Endothelial cell of umbilical vein (primary cell): ENCODE measurements at regions not wholly inside any gene's neighbourhood (a gene's known extent, or its start where the extent isn't known, plus 50 kb on each side); places are given as distances from the start of the nearest gene placed in this dataset.

Experiments used
- BruUV-seq: library from RNA; stranded (reverse); fragments of 400-500 nt; replicated peaks from 2 replicates; lab custom pipeline; 2021; lab: Mats Ljungman, UMichigan
- CTCF ChIA-PET: fragments of 300-600, 350-600 bp; sonication (Branson Sonifier 250); formaldehyde crosslinking; loops from one replicate; lab custom pipeline; 2021; ENCODE audit warnings: antibody characterized with exemption, inconsistent platforms; lab: Charles Lee
- POLR2A ChIA-PET: fragments of 300-600, 350-600 bp; sonication (Branson Sonifier 250); formaldehyde crosslinking; loops from one replicate; lab custom pipeline; 2021; ENCODE audit warnings: antibody characterized with exemption, inconsistent platforms; lab: Charles Lee
- DNase-seq: peaks from one replicate; pipeline ENCODE4 v3.0.0-alpha.2; 2011; ENCODE audit warnings: low read depth, low spot score
- FAIRE-seq: peaks from 2 replicates; lab custom pipeline; 2011; peaks lifted over from hg19 to GRCh38; lab: Jason Lieb, UNC
- H2AFZ ChIP-seq: 2 replicates; pipeline ENCODE4 v1.6.0; 2012; ENCODE audit warnings: low read depth, low read length, control low read depth, inconsistent platforms
- H3K27ac ChIP-seq: 2 replicates; pipeline ENCODE4 v1.5.1; 2011; ENCODE audit warnings: low read depth, mild to moderate bottlenecking, control low read depth, low read length, moderate library complexity; ENCODE audit not compliant: insufficient read depth
- H3K27me3 ChIP-seq, 2 experiments: 2 replicates each; pipeline versions ENCODE4 v1.6.0 to v1.6.1; 2011; ENCODE audit warnings: low read length in 2 of 2, mixed read lengths in 1 of 2; ENCODE audit not compliant: control insufficient read depth in 2 of 2, insufficient read depth in 2 of 2
- H3K36me3 ChIP-seq, 2 experiments: 2 replicates in 1 of 2; 3 replicates in 1 of 2; pipeline ENCODE4 v1.5.1; 2011; ENCODE audit warnings: low read length in 2 of 2, mild to moderate bottlenecking in 1 of 2, moderate library complexity in 1 of 2; ENCODE audit not compliant: control insufficient read depth in 2 of 2, insufficient read depth in 2 of 2; ENCODE audit errors: extremely low read depth in 1 of 2
- H3K4me1 ChIP-seq: 3 replicates; pipeline ENCODE4 v1.5.1; 2011; ENCODE audit warnings: mild to moderate bottlenecking, low read length; ENCODE audit not compliant: control insufficient read depth, insufficient read depth; ENCODE audit errors: extremely low read depth
- H3K4me2 ChIP-seq: 2 replicates; pipeline ENCODE4 v1.6.1; 2011; ENCODE audit warnings: low read length, control low read depth, mixed read lengths; ENCODE audit not compliant: insufficient read depth
- H3K4me3 ChIP-seq, 3 experiments: fragments of 200-600 bp in 1 of 3; sonication (generic), shearing (Covaris generic) in 1 of 3; replicated peaks in 1 of 3; 2 replicates each; pipeline ENCODE4 v1.5.1; 2011 to 2016; ENCODE audit warnings: control low read depth in 3 of 3, low read length in 3 of 3, mild to moderate bottlenecking in 2 of 3, inconsistent platforms in 1 of 3, low read depth in 1 of 3, moderate library complexity in 1 of 3; ENCODE audit not compliant: insufficient read depth in 1 of 3
- H3K79me2 ChIP-seq: 2 replicates; pipeline ENCODE4 v1.6.0; 2012; ENCODE audit warnings: low read length, inconsistent platforms; ENCODE audit not compliant: control insufficient read depth, insufficient read depth
- H3K9ac ChIP-seq: replicated peaks from 2 replicates; pipeline ENCODE3; 2011; ENCODE audit warnings: low read length, control low read depth; ENCODE audit not compliant: insufficient read depth; ENCODE audit errors: extremely low read depth
- H3K9me1 ChIP-seq: replicated peaks from 3 replicates; pipeline ENCODE4 v1.6.0; 2011; ENCODE audit warnings: mild to moderate bottlenecking, low read length; ENCODE audit not compliant: control insufficient read depth, insufficient read depth; ENCODE audit errors: extremely low read depth
- H3K9me3 ChIP-seq: replicated peaks from 2 replicates; pipeline ENCODE4 v1.5.1; 2012; ENCODE audit warnings: low read length, inconsistent platforms; ENCODE audit not compliant: control insufficient read depth, insufficient read depth
- H4K20me1 ChIP-seq: replicated peaks from 2 replicates; pipeline ENCODE3; 2011; ENCODE audit warnings: mild to moderate bottlenecking, low read length; ENCODE audit not compliant: control insufficient read depth, insufficient read depth; ENCODE audit errors: extremely low read depth
- EZH2 ChIP-seq: IDR thresholded peaks from 2 replicates; pipeline ENCODE4 v1.6.1; 2012; ENCODE audit warnings: borderline replicate concordance, low read depth, mild to moderate bottlenecking, moderate library complexity, low read length, inconsistent platforms; ENCODE audit not compliant: severe bottlenecking
- FOS ChIP-seq: IDR thresholded peaks from 2 replicates; pipeline ENCODE4 v1.6.1; 2011; ENCODE audit warnings: mild to moderate bottlenecking, low read length, moderate library complexity, borderline replicate concordance; ENCODE audit not compliant: insufficient read depth
- GATA2 ChIP-seq: IDR thresholded peaks from 2 replicates; pipeline ENCODE4 v1.7.0; 2011; ENCODE audit warnings: low read depth, mild to moderate bottlenecking, moderate library complexity, mixed read lengths, low read length; ENCODE audit not compliant: insufficient read length, insufficient read depth
- JUN ChIP-seq: IDR thresholded peaks from 2 replicates; pipeline ENCODE4 v1.6.1; 2011; ENCODE audit warnings: borderline replicate concordance, low read depth; ENCODE audit not compliant: insufficient read length, insufficient read depth
- MYC ChIP-seq: IDR thresholded peaks from one replicate; pipeline ENCODE4 v1.6.1; 2011; ENCODE audit warnings: mild to moderate bottlenecking, low read depth, low read length
- POLR2A ChIP-seq: IDR thresholded peaks from 2 replicates; pipeline ENCODE4 v1.6.1; 2012; ENCODE audit warnings: low read depth, mild to moderate bottlenecking, control low read depth, low read length
- POLR2AphosphoS5 ChIP-seq: IDR thresholded peaks from 2 replicates; pipeline ENCODE4 v1.6.1; 2012; ENCODE audit warnings: low read depth, mild to moderate bottlenecking, control low read depth, low read length, moderate library complexity; ENCODE audit not compliant: insufficient read depth
- dilution Hi-C: fragments of 300-500 bp; cut with MboI; formaldehyde crosslinking; loops from one replicate; pipeline ENCODE4 v1.15.0; 2019; ENCODE audit warnings: low sequenced_read_pairs; ENCODE audit not compliant: extremely low pct_ligation_motif_present
- intact Hi-C: fragments of 100-400 bp; cut with micrococcal nuclease; formaldehyde crosslinking; loops from one replicate; pipeline ENCODE4 v1.10.0; 2022
- TF ChIP-seq, protein P1 (sequence below), 2 donors: IDR thresholded peaks; 1 replicate in 1 of 2; 2 replicates in 1 of 2; pipeline ENCODE4 v1.5.1; 2011; ENCODE audit warnings: low read length in 2 of 2, mild to moderate bottlenecking in 2 of 2, moderate library complexity in 2 of 2, control low read depth in 1 of 2, inconsistent platforms in 1 of 2, low read depth in 1 of 2; ENCODE audit not compliant: insufficient read depth in 1 of 2; ENCODE audit errors: extremely low read depth in 1 of 2
- TF ChIP-seq, protein P2 (sequence below): IDR thresholded peaks from 2 replicates; pipeline ENCODE4 v1.6.1; 2011; ENCODE audit not compliant: insufficient read depth, insufficient read length

DNA sequence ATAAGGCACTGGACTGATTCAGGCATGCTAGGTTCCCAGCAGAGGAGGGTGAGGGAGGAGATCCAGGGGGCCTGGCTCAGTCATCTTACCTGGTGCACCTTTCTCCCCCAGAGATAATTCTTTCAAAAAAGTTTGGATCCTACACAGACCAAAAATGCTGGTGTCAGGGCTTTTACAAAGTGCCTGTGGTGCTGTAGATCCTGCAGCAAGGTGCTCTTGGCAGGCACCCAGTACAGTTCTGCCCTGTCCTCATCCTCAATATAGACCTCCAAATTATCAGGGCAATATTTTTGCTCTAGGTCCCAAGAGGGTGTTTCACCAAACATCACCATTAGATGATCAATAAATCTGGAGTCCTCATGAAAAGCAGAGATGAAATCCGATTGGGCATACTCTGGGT is 78.5 kb upstream of the IGFBP3 start:
- H3K79me2 ChIP-seq = no peaks in the 10 kb centered on the region
- H3K27me3 ChIP-seq = no peaks in the 10 kb centered on the region
- ChIA-PET CTCF (interaction anchor here (1.3 kb wide), 1 partner anchor 14 kb away, joined by 3 read pairs; no protein-coding TSS in a partner anchor), POLR2A (no interaction called here)
- no peaks in the 10 kb centered on the region for H4K20me1 ChIP-seq
- no peak overlapping the region for H3K4me2 ChIP-seq
- H3K9me1 ChIP-seq = no peaks in the 10 kb centered on the region
- dilution Hi-C loops = no loop called here
- H3K4me3 ChIP-seq = no peak overlapping the region
- intact Hi-C loops = no loop called here
- DNase-seq = no peak
- no peak for FAIRE-seq
- H3K9ac ChIP-seq = no peak overlapping the region
- no peak overlapping the region for H2AFZ ChIP-seq
- BruUV-seq = no TSS peak
- no peaks in the 10 kb centered on the region for H3K9me3 ChIP-seq
- no peaks in the 10 kb centered on the region for H3K4me1 ChIP-seq
- TF ChIP-seq, protein P1, sequence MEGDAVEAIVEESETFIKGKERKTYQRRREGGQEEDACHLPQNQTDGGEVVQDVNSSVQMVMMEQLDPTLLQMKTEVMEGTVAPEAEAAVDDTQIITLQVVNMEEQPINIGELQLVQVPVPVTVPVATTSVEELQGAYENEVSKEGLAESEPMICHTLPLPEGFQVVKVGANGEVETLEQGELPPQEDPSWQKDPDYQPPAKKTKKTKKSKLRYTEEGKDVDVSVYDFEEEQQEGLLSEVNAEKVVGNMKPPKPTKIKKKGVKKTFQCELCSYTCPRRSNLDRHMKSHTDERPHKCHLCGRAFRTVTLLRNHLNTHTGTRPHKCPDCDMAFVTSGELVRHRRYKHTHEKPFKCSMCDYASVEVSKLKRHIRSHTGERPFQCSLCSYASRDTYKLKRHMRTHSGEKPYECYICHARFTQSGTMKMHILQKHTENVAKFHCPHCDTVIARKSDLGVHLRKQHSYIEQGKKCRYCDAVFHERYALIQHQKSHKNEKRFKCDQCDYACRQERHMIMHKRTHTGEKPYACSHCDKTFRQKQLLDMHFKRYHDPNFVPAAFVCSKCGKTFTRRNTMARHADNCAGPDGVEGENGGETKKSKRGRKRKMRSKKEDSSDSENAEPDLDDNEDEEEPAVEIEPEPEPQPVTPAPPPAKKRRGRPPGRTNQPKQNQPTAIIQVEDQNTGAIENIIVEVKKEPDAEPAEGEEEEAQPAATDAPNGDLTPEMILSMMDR (IDR thresholded peaks at IDR 0.05; ENCODE audit: extremely low read depth in 1 of 2, insufficient read depth in 1 of 2, low read depth in 1 of 2, low read length in 2 of 2) = no peak
- TF ChIP-seq POLR2AphosphoS5 = no peak
- TF ChIP-seq MYC = no peak
- TF ChIP-seq EZH2 = no peak
- TF ChIP-seq FOS = no peak
- no peak for TF ChIP-seq JUN
- TF ChIP-seq GATA2 = no peak
- TF ChIP-seq, protein P2, sequence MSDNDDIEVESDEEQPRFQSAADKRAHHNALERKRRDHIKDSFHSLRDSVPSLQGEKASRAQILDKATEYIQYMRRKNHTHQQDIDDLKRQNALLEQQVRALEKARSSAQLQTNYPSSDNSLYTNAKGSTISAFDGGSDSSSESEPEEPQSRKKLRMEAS = no peak
- TF ChIP-seq POLR2A = no peak
- H3K36me3 ChIP-seq = no peaks in the 10 kb centered on the region
- H3K27ac ChIP-seq = no peak overlapping the region
